ENCODE measurements at regions not wholly inside any gene's neighbourhood (a gene's known extent, or its start where the extent isn't known, plus 50 kb on each side); places are given as distances from the start of the nearest gene placed in this dataset.

DNA sequence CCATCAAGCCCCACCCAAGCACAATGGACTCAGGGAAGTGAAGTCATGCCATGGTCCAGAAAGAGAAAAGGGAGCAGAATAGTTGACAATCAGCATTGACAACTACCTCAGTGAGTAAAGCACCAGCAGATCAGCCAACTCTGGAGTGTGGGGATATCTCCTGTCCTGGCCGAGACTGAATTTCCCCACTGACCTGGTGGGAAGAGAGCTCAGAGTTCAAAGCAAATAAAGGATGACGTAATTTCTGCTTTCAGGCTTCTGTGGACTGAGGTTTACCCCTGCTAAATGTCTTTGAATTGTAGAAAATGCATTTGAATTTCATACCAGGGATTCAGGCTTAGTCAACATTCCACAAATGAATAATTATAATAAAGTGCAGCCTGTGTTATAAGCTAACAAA, 152.9 kb downstream of the CBLN1 start:
- TF ChIP-seq POLR2AphosphoS5 (IDR thresholded peaks at IDR 0.05) (no peak), EP300 (IDR thresholded peaks at IDR 0.05) (no peak), POLR2A (IDR thresholded peaks at IDR 0.05; ENCODE audit: low read depth) (no peak)
- TF ChIP-seq, protein P1, sequence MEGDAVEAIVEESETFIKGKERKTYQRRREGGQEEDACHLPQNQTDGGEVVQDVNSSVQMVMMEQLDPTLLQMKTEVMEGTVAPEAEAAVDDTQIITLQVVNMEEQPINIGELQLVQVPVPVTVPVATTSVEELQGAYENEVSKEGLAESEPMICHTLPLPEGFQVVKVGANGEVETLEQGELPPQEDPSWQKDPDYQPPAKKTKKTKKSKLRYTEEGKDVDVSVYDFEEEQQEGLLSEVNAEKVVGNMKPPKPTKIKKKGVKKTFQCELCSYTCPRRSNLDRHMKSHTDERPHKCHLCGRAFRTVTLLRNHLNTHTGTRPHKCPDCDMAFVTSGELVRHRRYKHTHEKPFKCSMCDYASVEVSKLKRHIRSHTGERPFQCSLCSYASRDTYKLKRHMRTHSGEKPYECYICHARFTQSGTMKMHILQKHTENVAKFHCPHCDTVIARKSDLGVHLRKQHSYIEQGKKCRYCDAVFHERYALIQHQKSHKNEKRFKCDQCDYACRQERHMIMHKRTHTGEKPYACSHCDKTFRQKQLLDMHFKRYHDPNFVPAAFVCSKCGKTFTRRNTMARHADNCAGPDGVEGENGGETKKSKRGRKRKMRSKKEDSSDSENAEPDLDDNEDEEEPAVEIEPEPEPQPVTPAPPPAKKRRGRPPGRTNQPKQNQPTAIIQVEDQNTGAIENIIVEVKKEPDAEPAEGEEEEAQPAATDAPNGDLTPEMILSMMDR (IDR thresholded peaks at IDR 0.05), result no peak
